HAP-1 (cell line): ENCODE measurements at regions not wholly inside any gene's neighbourhood (a gene's known extent, or its start where the extent isn't known, plus 50 kb on each side); places are given as distances from the start of the nearest gene placed in this dataset.
"Not testable (repeated sequence)": the region's sequence is repeated elsewhere in the genome, so short reads cannot be mapped to it uniquely, and the experiment has no call there.

Experiments used
- DNase-seq, 2 experiments: peaks; one replicate each; pipeline ENCODE4 v3.0.0-alpha.2; 2016 to 2020; ENCODE audit warnings: low spot score in 2 of 2
- H3K27me3 ChIP-seq: fragments of 250-450 bp; sonication (Bioruptor Pico); 2 replicates; pipeline ENCODE4 v1.5.1; 2020; ENCODE audit warnings: low read depth, mild to moderate bottlenecking, moderate library complexity
- H3K36me3 ChIP-seq: fragments of 250-450 bp; sonication (Bioruptor Pico); replicated peaks from 2 replicates; pipeline ENCODE4 v1.5.1; 2020; ENCODE audit warnings: mild to moderate bottlenecking
- H3K4me1 ChIP-seq: fragments of 250-450 bp; sonication (Bioruptor Pico); 2 replicates; pipeline ENCODE4 v1.5.1; 2020; ENCODE audit warnings: mild to moderate bottlenecking
- H3K4me3 ChIP-seq: fragments of 250-450 bp; sonication (Bioruptor Pico); 2 replicates; pipeline ENCODE4 v1.5.1; 2020; ENCODE audit warnings: mild to moderate bottlenecking, moderate library complexity
- H3K9me3 ChIP-seq: fragments of 250-450 bp; sonication (Bioruptor Pico); 2 replicates; pipeline ENCODE4 v1.5.1; 2020; ENCODE audit warnings: mild to moderate bottlenecking, moderate library complexity
- in situ Hi-C: fragments of 300-500 bp; cut with MboI; formaldehyde crosslinking; loops from 3 replicates; pipeline ENCODE4 v1.14.3; 2020; ENCODE audit warnings: low sequenced_read_pairs, inconsistent platforms, mixed read lengths

- H3K4me3 ChIP-seq = no peak overlapping the region
- no peaks in the 10 kb centered on the region for H3K36me3 ChIP-seq
- in situ Hi-C loops = no loop called here
- H3K9me3 ChIP-seq = no peaks in the 10 kb centered on the region
- H3K4me1 ChIP-seq = no peaks in the 10 kb centered on the region
- no peak for DNase-seq
- H3K27me3 ChIP-seq = no peaks in the 10 kb centered on the region
Observed at GRCh38 chr9:81782313-81782995, 93.1 kb upstream of the TLE1 start.

- no peaks in the 10 kb centered on the region for H3K27me3 ChIP-seq
- H3K4me3 ChIP-seq = no peak overlapping the region
- no peaks in the 10 kb centered on the region for H3K36me3 ChIP-seq
- DNase-seq = no peak
- H3K9me3 ChIP-seq = no peaks in the 10 kb centered on the region
- no peaks in the 10 kb centered on the region for H3K4me1 ChIP-seq
- in situ Hi-C loops = no loop called here
Observed at GRCh38 chr9:81787747-81788632, 98.6 kb upstream of the TLE1 start.

GRCh38 chr9:81789721-81790120 is 100.4 kb upstream of the TLE1 start:
- in situ Hi-C loops = no loop called here
- no peaks in the 10 kb centered on the region for H3K4me1 ChIP-seq
- H3K36me3 ChIP-seq = no peaks in the 10 kb centered on the region
- no peaks in the 10 kb centered on the region for H3K27me3 ChIP-seq
- H3K9me3 ChIP-seq = no peaks in the 10 kb centered on the region
- no peak for DNase-seq
- H3K4me3 ChIP-seq = no peak overlapping the region

GRCh38 chr9:81790166-81790565 is 100.8 kb upstream of the TLE1 start:
- Histone ChIP-seq H3K9me3 (no peaks in the 10 kb centered on the region), H3K36me3 (no peaks in the 10 kb centered on the region), H3K27me3 (no peaks in the 10 kb centered on the region), H3K4me1 (no peaks in the 10 kb centered on the region), H3K4me3 (no peak overlapping the region)
- in situ Hi-C loops = no loop called here
- DNase-seq = no peak

GRCh38 chr9:81791076-81791475 is 101.7 kb upstream of the TLE1 start:
- no peaks in the 10 kb centered on the region for H3K27me3 ChIP-seq
- DNase-seq = no peak
- no peaks in the 10 kb centered on the region for H3K36me3 ChIP-seq
- H3K4me1 ChIP-seq = no peaks in the 10 kb centered on the region
- in situ Hi-C loops = no loop called here
- no peak overlapping the region for H3K4me3 ChIP-seq
- H3K9me3 ChIP-seq = no peaks in the 10 kb centered on the region

GRCh38 chr9:81798606-81799005 is 109.3 kb upstream of the TLE1 start:
- Histone ChIP-seq H3K4me1 (no peaks in the 10 kb centered on the region), H3K27me3 (no peaks in the 10 kb centered on the region), H3K9me3 (no peaks in the 10 kb centered on the region), H3K36me3 (no peaks in the 10 kb centered on the region), H3K4me3 (no peak overlapping the region)
- in situ Hi-C loops = no loop called here
- no peak for DNase-seq

GRCh38 chr9:81801190-81801589 is 111.8 kb upstream of the TLE1 start:
- in situ Hi-C loops = no loop called here
- no peak for DNase-seq
- no peaks in the 10 kb centered on the region for H3K4me1 ChIP-seq
- no peaks in the 10 kb centered on the region for H3K9me3 ChIP-seq
- no peak overlapping the region for H3K4me3 ChIP-seq
- H3K36me3 ChIP-seq = no peaks in the 10 kb centered on the region
- no peaks in the 10 kb centered on the region for H3K27me3 ChIP-seq

DNA sequence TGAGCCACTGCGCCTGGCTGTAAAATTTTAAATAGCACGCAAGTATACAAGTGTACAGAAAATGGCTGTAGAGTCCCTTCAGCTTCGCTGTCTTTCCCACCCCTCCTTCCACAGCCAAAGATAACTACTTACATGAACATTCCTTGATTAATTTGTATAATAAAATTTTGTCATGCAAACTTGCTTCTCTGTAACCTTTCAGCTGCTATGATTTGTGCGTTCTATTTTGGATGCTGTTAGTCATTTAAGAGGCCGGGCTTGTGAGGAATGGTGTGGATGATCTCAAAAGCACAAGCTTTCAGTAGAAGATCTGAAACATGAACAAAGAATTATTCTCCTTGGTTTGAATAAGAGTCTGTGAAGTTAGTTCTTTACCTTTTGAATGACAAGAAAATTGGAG is 115.0 kb upstream of the TLE1 start:
- DNase-seq = no peak
- Histone ChIP-seq H3K9me3 (no peaks in the 10 kb centered on the region), H3K27me3 (no peaks in the 10 kb centered on the region), H3K4me3 (no peak overlapping the region), H3K36me3 (no peaks in the 10 kb centered on the region), H3K4me1 (no peaks in the 10 kb centered on the region)
- in situ Hi-C loops = no loop called here

DNA sequence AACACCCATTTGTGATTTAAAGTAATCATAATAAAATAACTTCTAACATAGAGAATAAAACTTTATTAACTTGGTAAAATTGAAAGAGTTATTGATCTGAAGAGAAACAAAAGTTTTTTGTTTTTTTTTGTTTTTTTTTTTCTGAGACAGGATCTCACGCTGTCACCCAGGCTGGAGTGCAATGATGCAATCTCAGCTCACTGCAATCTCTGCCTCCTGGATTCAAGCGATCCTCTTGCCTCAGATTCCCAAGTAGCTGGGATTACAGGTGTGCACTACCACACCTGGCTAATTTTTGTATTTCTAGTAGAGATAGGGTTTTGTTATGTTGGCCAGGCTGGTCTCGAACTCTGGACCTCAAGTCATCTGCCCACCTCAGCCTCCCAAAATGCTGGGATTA is 116.5 kb upstream of the SPATA31D4 start:
- H3K9me3 ChIP-seq, DNase-seq, H3K4me1 ChIP-seq, H3K27me3 ChIP-seq, H3K36me3 ChIP-seq, H3K4me3 ChIP-seq, in situ Hi-C loops: not testable (repeated sequence)

- no peak for DNase-seq
- no peaks in the 10 kb centered on the region for H3K9me3 ChIP-seq
- no peak overlapping the region for H3K4me3 ChIP-seq
- H3K27me3 ChIP-seq = no peaks in the 10 kb centered on the region
- no peaks in the 10 kb centered on the region for H3K4me1 ChIP-seq
- H3K36me3 ChIP-seq = no peaks in the 10 kb centered on the region
- in situ Hi-C loops = no loop called here
Observed at GRCh38 chr9:81814401-81814793, 113.8 kb upstream of the SPATA31D4 start.

- no peak overlapping the region for H3K4me3 ChIP-seq
- DNase-seq = no peak
- in situ Hi-C loops = no loop called here
Observed at GRCh38 chr9:81814794-81815464, 113.3 kb upstream of the SPATA31D4 start.

DNA sequence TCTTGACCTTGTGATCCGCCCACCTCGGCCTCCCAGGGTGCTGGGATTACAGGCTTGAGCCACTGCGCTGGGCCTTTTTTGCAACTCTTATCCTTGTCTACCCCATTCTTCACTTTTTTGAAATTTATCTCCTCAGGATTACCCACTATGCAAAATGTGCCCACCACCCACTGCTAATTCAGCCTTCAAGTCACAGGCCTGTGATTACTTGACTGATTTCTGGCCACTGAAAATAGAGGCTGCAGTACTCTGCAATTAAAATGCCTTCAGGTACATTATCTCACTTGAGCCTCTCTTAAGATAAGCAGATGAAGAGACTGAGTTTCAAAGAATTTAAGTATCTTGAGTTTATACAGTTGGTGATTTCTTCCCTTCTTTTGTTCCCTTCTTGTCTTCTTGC is 112.4 kb upstream of the SPATA31D4 start:
- H3K4me3 ChIP-seq = no peak overlapping the region
- in situ Hi-C loops = no loop called here
- no peak for DNase-seq
- no peaks in the 10 kb centered on the region for H3K4me1 ChIP-seq
- no peaks in the 10 kb centered on the region for H3K9me3 ChIP-seq
- no peaks in the 10 kb centered on the region for H3K27me3 ChIP-seq
- H3K36me3 ChIP-seq = no peaks in the 10 kb centered on the region

More at GRCh38 chr9:81814794-81815464, 113.3 kb upstream of the SPATA31D4 start:
- H3K27me3 ChIP-seq = no peaks in the 10 kb centered on the region
- H3K4me1 ChIP-seq = no peaks in the 10 kb centered on the region
- no peaks in the 10 kb centered on the region for H3K36me3 ChIP-seq
- H3K9me3 ChIP-seq = no peaks in the 10 kb centered on the region

GRCh38 chr9:81819155-81819554 is 109.1 kb upstream of the SPATA31D4 start:
- no peaks in the 10 kb centered on the region for H3K27me3 ChIP-seq
- no peak for DNase-seq
- in situ Hi-C loops = no loop called here
- H3K4me3 ChIP-seq = no peak overlapping the region
- no peaks in the 10 kb centered on the region for H3K36me3 ChIP-seq
- no peaks in the 10 kb centered on the region for H3K4me1 ChIP-seq
- H3K9me3 ChIP-seq = no peaks in the 10 kb centered on the region
